Putamen (tissue), 1 donor: ENCODE measurements at regions not wholly inside any gene's neighbourhood (a gene's known extent, or its start where the extent isn't known, plus 50 kb on each side); places are given as distances from the start of the nearest gene placed in this dataset.
"Not testable (repeated sequence)": the region's sequence is repeated elsewhere in the genome, so short reads cannot be mapped to it uniquely, and the experiment has no call there.

Experiments used
- DNase-seq: peaks from one replicate; pipeline ENCODE4 v3.0.0-alpha.2; 2016; ENCODE audit warnings: low spot score

- DNase-seq = no peak
These were observed 397.4 kb upstream of the TPM1 start for GRCh38 chr15:62644889-62645742.

DNA sequence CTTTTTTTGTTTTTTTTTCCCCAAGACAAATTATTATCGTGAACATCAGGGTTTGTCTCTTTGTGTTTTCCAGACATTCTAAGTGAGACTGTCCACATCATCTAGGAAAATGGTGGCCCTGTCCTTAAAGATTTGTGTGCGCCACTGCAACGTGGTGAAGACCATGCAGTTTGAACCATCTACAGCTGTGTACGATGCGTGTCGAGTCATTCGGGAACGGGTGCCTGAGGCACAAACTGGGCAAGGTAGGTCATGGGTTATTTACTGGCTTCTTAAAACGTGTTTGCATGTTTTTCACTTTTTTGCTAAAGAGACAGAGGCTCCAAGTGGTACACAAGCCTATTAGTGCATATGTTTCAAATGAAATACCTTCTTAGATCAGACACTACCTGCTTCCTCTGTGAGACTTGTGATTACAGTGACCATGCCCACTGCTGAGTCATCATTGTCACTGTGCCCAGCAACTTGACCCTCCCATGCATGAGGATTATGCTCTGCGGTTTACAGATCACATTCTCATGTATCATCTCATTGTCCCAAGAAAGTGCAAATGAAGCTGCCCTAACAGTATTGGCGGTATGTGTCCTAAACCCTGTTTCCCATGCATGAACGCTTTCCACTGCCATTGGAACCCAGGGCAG, 395.2 kb upstream of the TPM1 start:
- no peak for DNase-seq

DNA sequence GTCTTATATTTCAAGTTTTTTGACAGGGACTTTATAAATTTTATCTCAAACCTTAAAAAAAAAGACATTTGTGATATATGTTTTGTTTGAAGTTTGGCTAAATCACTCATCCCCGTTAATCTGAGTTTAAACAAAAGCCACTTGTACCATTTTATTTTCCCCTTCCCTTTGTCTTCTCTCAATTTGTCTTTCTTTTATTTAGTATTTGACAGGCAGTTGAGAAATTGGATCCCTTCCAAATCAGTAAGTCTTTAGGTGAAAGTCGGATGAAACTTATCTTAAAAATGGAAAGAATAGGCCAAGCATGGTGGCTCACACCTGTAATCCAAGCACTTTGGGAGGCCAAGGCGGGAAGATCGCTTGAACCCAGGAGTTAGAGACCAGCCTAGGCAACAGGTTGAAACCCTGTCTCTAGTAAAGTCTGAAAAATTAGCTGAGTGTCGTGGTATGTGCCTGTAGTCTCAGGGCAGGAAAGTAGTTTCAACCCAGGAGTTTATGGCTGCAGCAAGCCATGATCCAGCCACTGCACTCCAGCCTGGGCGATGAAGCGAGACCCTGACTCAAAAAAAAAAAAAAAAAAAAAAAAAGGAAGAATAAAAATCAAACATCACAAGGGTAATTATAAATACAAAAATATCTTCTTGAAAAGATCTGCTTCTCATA, 394.6 kb upstream of the TPM1 start:
- DNase-seq = no peak

GRCh38 chr15:62648954-62649353, 393.6 kb upstream of the TPM1 start:
- no peak for DNase-seq

DNA sequence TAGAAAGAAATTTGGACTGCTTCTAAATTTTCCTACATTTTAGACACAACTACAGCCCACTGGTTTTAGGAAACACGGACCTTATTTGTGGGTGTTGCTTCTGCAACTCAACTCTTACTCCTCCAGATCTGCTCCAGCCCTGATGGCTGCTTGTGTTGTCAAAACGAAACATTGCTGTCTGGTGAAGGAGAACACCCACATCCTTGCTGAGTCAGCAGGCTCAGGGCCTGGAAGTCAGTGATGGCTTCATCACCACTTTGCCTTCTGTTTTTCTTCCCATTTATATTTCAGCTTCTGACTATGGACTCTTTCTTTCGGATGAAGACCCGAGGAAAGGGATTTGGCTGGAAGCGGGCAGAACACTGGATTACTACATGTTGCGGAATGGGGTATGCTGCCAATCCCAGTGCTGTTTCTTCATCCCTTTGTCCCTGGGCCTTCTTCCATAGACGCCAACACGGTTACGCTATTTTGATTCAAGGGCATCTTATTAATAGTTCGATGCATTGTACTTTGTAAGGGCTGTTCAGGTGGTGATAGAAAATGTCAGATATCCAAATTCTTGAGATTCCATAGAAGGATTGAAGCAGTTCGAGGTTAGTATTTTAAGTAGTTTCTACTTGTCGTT, 392.6 kb upstream of the TPM1 start:
- peak; percentile 47 for DNase-seq

DNA sequence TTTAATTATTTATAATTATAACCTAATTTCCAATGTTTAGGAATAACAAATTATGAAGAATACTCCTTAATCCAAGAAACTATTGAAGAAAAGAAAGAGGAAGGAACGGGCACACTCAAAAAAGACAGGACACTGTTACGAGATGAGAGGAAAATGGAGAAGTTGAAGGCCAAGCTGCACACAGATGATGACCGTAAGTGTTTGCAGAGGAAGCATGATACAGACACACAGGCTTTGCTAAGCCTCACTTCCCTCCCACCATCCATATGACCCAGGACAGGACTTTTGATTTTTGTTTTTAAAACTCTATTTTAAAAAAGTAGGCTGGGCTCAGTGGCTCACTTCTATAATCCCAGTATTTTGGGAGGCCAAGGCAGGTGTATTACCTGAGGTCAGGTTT, 389.4 kb upstream of the TPM1 start:
- DNase-seq = peak; percentile 20

DNA sequence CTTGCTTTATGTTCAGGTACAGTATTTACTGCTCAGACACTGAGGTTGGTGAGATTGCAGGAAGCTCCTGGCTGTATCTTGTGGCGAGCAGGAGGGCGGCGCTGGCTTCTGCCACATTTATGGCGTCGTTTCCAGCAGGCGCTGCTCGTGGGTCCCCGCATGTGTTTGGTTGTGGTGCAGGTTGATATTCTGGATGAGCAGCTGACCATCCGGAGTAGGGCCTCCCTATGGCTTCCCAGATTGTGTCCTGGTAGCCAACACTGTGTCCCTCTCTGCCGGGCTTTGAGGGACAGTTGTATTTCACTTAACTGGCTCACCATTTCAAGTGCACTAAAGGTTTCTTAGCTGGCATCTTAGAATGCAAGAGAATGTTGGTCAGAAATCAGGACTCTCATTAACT, 386.5 kb upstream of the TPM1 start:
- no peak for DNase-seq

DNA sequence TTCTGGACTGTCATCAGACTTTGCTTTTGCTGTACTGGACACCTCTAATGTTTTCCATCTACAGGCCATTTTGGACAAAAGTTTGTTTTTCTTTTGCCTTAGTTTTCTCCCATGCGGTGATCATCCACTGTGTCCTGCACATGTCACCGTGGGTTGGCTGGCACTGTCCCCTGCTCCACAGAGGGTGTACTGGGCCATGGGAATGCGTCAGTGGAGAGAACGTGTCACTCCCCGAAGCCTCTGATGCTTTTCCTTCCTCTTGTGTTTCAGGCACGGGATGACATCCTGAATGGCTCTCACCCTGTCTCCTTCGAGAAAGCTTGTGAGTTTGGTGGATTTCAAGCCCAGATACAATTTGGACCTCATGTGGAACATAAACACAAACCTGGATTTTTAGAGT, 385.0 kb upstream of the TPM1 start:
- not testable (repeated sequence) for DNase-seq

- DNase-seq = peak; percentile 14
These were observed 384.0 kb upstream of the TPM1 start for GRCh38 chr15:62658498-62658897.

- no peak for DNase-seq
These were observed 379.0 kb upstream of the TPM1 start for GRCh38 chr15:62663547-62663946.

- no peak for DNase-seq
These were observed 377.1 kb upstream of the TPM1 start for GRCh38 chr15:62665449-62665848.

GRCh38 chr15:62666046-62666445, 376.5 kb upstream of the TPM1 start:
- DNase-seq = no peak

DNA sequence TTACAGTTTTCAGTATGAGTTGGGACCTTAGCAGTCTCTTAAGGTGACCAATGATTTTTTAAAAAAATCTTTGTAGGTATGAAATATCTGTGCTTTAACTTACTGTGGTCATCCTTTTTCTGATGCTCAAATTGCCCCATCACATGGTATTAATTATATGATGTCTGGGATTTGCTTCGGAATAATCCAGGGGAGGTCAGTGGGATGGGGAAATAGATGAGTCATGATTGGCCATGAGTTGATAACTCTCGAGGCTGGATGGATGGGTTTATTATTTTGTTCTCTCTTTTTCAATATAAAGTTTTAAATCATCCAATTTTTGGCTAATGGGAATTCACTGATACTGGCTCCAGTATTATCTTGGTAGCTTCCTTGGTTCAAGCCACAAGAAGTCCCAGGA, 370.3 kb upstream of the TPM1 start:
- DNase-seq = no peak

DNA sequence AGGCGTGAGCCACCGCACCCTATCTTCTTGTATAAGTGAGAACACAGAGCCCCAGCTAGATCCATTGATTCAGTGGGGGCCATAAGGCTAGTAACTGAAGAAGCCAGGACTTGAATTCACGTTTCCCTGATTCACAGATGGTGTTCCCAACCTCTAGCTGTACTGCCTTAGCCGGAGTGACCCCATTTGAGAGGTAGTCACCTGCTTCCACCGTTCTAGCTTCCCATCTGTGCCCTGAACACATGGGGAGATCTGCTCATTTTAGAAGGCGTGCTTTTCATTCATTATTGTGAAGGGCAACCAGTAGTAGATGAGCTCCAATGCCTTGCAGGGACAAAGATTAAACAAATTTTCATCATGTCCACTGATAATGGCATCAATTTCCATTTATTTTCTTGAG, 365.7 kb upstream of the TPM1 start:
- no peak for DNase-seq

- no peak for DNase-seq
These were observed 360.3 kb upstream of the TPM1 start for GRCh38 chr15:62681939-62682896.

- DNase-seq = not testable (repeated sequence)
These were observed 359.4 kb upstream of the TPM1 start for GRCh38 chr15:62683192-62683591.

- DNase-seq = no peak
These were observed 358.3 kb upstream of the TPM1 start for GRCh38 chr15:62684123-62684808.

DNA sequence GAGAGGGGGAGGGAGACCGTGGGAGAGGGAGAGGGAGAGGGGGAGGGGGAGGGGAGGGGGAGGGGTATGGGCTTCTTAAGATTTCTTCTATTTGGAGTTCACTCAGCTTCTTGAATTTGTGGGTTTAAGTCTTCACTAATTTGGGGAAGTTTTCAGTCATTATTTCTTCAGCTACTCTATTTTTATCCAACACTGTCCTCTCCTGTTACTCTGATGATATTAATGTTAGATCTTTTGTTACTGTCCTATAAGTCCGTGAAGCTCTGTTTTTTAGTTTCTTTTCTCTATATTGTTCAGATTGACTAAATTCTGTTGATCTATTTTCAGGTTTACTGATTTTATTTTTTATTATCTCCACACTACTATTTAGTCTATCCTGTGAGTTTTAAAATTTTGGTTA, 351.5 kb upstream of the TPM1 start:
- no peak for DNase-seq

DNA sequence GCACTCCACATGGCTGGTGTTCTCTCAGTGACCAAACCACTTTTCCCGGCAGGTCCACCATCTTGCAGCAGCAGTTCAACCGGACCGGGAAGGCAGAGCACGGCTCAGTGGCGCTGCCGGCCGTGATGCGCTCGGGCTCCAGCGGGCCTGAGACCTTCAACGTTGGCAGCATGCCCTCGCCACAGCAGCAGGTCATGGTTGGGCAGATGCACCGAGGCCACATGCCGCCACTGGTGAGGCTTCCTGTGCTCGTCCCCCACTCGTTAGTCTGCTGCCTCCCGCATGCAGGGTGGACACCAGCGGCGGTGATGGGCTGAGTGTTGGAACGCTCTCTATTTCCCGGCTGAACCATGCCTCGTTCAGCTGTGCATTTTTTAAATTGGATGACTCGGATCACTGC, 344.9 kb upstream of the TPM1 start:
- no peak for DNase-seq

DNA sequence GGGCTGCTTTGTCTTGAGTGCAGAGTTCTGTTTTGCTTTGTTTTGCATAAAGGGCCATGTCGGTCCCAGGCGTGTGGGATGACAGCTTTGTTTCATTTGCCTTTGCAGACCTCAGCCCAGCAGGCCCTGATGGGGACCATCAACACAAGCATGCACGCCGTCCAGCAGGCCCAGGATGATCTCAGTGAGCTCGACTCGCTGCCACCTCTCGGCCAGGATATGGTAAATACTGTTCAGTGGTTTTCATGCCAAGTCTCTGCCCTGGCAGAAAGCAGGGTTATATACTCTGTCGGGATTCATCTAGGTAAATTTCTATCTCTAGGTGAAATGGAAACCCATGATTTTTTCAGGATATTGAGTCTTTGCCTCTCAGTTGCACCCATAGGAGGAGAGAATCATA, 343.9 kb upstream of the TPM1 start:
- DNase-seq = no peak

GRCh38 chr15:62706317-62706716, 336.2 kb upstream of the TPM1 start:
- no peak for DNase-seq
